GM19467 (cell line): ENCODE measurements at regions not wholly inside any gene's neighbourhood (a gene's known extent, or its start where the extent isn't known, plus 50 kb on each side); places are given as distances from the start of the nearest gene placed in this dataset.
"Not testable (repeated sequence)": the region's sequence is repeated elsewhere in the genome, so short reads cannot be mapped to it uniquely, and the experiment has no call there.

Source experiments
- ATAC-seq: cut with Tn5 transposase; IDR thresholded peaks from one replicate; pipeline ENCODE4 v1.9.1; 2021; ENCODE audit warnings: mild to moderate bottlenecking, moderate library complexity; ENCODE audit not compliant: unreplicated experiment

DNA sequence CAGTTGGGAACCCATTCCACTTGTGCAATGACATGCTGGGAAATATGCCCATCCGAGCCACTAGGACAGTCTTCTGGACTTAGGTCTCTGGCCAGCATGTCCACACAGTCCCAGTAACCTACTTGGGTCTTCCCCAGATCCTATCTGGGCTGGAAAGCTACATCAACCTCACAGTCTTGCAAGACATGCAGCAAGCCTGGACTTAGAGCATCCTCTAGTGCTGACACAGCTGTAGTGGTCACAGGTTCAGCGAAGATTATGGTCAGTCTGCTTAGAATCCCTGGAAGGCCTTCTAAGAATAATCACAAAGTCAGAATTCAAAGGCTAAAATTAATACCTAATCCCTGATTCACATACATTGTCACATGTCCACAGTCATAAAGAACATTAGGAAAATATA, 842.7 kb downstream of the STPG2 start:
- no peak for ATAC-seq

DNA sequence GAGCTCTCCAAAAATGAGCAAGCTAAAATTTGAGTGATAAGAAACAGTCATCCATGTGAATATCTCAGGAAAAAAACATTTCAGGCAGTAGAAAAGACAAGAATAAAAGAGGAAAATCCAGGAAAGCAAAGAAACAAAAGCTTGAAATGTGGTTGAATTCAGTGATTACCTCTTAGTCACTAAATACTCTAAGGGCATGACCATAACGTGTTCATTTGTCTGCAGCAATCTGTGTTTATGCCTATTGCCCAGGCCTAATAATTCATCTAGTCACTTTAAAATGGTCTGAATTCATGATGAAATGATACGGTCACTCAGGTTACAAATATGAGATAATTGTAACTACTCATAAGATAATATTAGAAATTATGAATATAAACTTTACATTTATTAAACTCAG, 837.9 kb downstream of the STPG2 start:
- ATAC-seq: no peak

DNA sequence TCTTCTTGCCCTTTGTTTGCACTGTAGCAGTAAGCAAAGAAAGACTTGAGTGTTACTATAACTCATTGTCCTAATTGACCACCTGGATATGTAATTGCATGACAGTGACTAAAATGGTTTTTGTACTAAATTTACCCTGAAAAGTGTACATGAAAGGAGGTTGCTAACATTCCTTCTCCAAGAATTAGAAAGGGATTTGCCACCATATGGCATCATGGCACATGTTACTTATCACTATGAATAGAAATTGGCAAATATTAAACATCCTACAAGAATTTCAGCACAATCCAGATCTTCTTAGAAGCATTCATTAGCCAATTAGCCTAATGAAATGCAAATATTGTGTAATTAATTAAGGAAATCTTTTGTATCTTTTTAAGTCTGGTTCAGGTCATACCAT, 834.2 kb downstream of the STPG2 start:
- no peak for ATAC-seq

DNA sequence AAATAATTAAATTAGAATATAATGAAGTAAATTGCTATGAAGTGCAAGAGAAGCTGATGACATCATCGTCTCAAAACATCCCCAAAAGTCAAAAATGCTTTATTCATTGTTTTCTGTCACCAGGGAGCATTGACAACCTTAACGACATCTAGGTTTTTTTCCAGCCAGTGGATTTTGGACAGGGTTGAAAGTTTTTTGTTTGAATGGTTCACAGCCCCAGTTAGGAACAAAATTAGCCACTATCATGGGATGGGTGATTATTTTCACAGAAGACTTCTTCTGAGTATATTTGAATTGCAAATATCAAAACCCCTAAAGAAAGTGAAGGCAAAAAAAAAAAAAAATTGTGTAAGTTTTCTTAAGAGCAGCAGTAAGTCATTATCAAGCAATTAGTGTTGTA, 826.1 kb downstream of the STPG2 start:
- ATAC-seq: no peak

DNA sequence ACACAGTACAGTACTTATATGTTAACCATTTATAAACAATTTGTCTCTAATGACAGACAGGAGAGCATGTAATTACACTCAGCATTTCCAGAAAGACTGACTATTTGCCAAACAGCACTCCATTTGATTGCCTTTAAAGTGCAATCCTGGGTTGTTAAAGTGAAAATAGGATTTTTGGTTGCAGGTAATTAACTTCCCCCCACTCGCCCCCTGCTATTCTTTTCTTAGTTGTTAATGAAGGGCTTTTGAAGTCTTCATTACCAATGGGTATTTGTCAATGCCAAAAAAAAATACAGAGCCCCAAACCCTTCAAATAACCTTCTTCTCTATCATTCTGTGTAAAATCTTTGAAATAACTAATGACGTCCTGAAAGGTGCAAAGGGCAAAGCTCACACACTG, 825.6 kb downstream of the STPG2 start:
- no peak for ATAC-seq

DNA sequence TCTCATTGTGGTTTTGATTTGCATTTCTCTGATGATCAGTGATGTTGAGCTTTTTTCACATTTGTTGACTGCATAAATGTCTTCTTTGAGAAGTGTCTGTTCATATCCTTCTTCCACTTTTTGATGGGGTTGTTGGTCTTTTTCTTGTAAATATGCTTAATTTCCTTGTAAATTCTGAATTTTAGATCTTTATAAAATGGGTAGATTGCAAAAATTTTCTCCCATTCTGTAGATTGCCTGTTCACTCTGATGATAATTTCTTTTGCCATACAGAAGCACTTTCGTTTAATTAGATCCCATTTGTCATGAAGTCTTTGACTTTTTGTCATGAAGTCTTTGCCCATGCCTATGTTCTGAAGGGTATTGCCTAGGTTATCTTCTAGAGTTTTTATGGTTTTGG, 817.5 kb downstream of the STPG2 start:
- not testable (repeated sequence) for ATAC-seq

DNA sequence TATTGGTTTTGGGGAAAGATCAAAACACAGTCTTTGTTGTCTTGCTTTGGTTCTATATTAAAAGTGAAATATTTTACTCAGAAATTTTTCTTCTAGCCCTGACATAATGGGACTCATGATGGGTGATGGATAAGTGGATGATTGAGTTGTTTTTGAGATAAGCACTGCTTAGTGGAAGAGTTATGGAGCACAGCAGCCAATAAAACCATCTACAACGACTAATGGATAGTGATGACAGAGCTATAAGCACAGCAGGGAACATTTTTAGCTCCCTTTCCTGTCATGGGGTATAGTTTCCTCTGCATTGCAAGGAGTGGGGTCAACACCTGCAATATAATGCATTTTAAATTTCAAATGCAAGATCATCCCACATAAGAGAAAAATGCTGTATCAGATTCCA, 812.4 kb downstream of the STPG2 start:
- ATAC-seq: no peak

DNA sequence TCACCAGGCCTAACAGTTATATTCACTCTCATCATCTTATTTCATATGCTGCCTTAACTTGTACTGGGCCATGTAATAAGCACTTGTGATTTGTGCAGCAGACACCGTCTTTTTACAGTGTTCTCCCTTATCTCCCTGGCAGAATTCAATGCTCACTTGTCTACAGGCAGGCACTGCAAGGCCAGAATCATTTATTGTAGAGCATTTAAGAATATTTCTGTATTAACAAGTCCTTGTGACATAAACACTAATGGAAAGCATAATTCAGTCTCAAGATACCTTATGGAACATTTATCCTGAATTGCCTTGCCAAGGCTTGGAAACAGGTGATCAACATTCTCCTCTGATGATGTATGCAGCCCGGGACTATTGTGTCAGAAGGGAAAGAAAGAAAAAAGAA, 808.9 kb downstream of the STPG2 start:
- ATAC-seq: no peak

DNA sequence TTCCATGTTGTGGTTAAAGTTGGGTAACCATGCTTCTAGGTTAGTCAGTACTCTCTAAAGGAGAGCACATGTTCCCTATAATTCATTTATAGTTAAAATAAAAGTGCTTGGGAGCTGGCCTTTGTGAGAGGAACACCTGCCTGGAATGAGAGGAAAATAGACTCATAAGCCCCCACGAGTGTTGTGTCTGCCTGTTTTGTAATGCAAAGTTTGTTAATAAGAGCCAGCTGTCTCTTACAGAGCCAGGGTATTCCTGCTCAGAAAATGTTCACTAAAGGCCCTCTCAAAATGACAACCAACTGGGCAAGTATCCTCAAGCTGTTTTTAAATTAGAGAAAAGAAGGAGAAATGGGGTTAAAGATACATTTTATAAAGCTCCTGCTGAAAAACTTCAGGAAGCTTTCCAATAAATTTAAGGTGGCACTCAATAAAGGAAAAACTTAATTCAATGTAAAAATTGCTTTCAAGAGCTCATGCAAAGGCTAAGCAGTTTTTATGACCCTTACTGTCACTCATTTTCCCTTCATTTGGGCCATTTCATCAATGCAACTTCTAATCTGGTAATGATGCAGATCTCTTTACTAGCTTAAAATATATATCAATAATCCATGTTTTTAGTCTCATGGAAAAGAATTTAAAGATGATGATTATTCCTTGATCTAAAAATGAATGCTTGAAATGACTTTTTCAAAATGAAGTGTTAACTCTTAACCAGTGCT, 793.6 kb downstream of the STPG2 start:
- ATAC-seq: no peak

DNA sequence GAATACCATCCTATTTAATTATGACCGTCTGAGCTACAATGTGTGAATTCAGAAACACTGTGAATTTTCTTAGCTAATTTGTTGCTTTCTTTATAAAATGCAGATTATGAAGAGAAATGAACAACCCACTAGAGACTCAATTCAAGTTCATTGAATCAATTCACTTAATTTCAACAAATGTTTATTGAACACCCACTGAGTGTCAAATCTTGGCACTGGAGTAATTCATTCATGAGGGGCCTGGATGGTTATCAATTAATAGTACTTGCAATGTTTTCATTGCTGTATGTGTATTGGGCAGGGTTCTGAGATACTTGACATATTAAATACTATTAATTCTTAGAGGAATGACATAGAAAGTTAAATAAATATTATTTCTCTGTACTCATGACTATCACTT, 789.4 kb downstream of the STPG2 start:
- no peak for ATAC-seq

DNA sequence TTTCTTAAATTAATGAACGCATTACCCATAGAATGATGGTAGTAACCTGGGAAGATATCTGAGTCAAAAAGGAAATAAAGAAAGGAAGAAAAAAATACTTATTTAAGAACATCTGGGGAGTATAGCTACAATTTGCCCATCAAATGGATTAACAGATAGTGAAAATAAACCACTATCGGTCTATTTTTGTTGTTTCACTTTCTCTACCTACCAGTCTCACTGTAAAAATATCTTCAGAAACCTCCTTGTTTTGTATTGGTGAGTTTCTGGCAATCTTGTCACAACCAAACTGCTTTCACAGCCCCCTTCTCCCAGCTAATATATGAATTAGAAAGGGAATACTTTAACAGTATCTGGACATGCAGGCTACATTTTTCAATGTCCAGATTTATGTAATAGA, 783.5 kb downstream of the STPG2 start:
- ATAC-seq: no peak

DNA sequence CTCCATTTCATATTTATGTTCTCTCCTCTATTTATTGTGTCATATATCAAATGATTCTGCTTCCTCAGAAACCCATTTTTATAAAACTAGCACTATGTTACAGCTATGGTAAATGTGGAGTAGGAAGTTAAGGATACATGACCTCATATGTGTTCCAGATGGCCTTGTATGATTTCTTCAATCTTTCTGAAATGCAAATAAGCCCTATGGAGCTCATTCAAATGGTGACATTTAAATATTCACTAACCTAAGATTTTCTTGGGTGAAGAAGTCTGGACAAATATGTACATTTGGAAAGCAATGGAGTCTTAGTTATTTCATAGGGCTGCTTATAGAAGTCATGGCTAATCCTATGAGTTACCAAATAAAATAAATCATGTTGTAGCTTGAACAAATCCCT, 782.5 kb downstream of the STPG2 start:
- no peak for ATAC-seq

DNA sequence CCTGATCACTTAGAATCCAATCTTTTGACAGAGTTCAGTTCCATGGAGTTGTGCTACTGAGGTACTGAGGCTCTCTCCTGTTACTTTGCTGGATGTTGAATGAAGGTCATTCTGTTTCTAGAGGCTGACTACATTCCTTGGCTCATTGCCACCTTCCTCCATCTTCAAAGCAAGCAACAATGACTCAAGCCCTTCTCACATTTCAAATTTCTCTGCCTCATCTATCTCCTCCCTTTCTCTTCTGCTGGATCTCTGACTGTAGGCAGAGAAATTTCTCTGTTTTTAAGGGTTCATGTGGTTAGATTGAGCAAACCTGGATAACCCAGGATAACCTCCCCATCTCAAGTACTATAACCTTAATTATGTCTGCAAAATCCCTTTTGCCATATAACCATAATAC, 775.4 kb downstream of the STPG2 start:
- no peak for ATAC-seq

DNA sequence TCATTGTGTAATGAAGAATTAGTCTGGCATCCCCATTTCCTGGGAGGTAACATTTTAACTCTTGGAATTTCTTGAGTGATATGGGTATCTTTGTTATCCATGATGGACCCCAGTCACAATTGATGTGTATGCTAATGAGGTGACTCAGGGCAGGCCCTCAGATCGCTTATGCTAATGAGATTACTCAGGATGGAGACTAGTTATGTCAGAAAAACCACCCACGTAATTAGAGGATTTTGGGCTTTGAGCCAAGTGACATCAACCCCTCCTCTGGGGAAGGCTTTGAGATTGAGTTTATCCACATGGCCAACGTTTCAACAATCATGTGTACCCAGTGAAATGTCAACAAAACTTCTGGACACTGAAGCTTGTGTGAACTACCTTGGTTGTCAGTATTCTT, 772.7 kb downstream of the STPG2 start:
- no peak for ATAC-seq

DNA sequence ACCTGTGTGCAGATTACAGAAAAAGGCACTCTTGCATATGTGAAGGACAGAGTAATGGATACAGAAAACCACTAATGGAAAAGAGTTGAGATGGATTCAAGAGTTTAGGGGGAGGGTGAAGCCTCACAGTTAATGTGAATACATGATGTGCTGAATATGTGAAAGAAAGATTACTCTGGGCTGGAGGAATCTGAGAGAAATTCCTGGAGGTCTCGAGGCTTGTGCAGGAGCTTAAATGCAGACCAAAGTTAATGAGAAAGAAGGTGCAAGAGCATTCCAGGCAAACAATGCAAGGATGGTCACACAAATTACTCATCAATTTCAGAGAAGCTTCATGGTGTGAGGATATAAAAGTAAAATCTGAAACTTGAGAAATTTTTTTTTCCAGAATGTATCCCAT, 768.8 kb downstream of the STPG2 start:
- no peak for ATAC-seq

DNA sequence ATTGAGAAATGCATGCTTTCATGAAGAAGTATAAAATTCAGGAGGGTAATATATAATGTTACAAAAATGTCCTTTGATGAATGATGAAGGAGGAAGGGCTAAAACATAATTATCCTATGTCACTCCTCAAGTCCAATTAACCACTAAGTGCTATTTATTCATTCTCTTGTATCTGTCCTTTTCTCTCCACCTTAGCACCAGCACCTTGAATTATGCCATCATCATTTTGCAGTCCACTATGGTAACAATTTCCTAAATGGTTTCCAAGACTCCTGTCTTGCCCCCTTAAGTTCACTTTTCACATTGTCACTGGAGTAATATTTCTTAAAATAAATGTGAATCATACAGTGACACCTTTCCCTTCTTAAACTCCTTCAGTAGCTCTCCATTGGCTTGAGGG, 756.3 kb downstream of the STPG2 start:
- ATAC-seq: no peak

DNA sequence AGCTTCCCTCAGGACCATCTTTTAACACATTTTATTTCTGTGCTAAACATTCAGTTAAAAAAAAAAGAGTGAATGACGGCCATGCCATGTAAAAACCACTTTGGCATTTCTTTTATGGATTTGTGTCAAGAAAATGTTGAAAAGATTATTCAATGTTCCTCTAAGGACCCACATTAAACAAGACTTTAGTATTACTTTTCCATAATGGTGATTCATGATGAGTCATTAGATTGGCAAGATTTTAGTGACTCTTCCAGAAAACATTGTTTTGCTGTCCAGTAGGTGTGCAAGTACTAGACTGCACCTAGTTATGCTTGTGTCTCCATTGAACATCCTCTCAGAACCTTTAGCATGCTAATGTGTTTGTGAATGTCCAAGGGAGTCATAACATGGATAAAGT, 748.6 kb downstream of the STPG2 start:
- ATAC-seq: no peak

DNA sequence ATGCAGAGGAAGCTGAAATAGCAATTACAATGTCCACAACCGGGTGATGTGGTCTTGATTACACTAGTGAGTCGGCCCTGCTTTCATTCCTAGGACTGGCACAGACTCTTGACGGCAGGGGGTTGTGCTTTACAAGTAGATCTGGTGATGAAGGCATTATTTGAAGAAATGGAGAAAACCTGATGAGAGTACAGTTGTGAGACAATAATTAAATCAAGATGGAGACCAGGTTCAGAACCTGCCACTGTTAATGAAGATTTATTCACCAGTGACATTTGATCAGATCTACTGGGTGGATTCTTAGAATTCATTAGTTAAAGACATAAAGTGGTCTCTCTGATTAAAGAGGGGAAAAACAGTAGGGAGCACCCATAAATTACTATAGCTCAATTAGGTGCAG, 747.2 kb downstream of the STPG2 start:
- ATAC-seq: no peak

DNA sequence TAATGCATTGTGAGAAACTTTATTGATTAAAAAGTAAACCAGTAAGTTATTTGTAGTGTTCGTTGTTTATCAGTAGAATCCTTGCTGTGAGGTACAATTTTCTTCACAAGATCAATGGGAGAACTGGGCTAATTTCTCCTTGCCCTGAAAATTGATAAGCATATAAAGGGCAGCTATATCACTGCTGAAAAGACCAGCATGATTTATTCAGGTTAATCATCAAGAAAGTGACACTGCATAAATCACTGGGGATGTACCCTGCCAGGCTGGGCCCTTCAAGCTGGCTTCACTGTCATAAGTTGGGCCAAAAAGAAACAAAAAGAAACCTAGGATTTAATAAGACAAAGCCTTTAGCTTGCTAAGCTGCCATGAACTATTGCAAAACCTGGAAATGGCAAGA, 746.7 kb downstream of the STPG2 start:
- ATAC-seq: no peak

DNA sequence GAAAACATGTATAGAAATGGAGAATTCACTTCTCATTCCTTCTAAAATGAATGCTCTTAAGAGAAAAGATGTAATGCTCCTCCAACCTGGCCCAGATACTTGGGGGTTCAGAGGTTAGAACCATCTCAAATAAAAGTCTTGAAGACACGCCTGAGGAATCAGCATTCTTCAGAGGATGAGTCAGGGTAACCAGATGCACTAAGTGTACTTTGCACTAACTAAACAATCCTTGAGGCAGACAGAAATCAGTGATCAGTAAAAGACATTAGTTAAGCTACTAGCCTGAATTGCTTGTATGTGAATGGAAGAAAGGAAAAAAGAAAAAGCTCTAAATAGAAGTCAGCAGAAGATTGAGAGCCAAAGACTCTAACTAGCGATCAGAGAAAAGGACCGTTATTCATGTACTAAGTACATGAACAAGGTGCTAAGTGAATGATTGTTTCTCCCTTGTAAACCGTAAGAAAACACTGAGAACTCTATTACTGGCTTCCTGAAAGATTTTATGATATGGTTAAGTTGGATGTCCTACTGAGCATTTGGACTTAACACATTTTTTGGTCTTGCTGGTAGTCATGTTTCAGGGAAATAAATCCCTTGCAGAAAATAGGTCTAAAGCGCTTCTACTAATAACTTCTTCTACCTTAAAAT, 738.3 kb downstream of the STPG2 start:
- ATAC-seq: no peak

DNA sequence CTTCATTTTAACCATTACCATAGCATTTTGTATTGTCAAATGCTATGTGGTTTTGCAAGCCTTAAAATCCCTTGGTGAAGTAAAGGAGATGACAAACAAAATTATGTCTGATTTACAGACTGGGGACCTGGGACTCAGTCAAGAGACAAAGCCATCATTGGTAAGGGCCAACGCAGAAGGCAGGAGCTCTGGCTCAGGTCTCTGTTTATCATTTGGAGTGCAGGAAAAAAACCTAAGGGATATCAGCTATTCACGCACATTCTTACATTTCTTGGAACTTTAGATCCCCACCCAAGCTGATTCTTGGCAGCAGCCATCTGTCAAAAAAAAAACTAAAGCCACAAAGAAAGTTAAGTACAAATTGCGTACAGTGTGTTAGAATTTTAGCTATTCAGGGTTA, 731.9 kb downstream of the STPG2 start:
- no peak for ATAC-seq

DNA sequence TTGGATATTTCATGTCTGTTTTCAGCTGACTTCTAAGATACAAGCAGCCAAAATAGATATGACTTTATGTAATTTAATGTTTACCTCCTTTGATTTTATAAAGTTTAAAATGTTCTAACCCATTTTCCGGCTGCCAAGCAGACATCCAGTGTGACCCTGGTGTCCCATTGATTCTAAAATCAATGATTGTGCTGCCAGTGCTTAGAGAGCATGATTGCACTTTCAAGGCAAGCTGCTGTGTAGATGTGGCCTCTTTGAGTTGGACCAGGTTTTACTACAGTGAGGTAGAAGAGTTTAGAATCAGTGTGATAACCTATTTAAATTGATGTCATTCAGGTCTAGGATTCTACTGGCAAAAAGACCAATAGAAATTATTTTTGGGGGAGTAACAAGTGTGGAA, 730.9 kb downstream of the STPG2 start:
- ATAC-seq: no peak

DNA sequence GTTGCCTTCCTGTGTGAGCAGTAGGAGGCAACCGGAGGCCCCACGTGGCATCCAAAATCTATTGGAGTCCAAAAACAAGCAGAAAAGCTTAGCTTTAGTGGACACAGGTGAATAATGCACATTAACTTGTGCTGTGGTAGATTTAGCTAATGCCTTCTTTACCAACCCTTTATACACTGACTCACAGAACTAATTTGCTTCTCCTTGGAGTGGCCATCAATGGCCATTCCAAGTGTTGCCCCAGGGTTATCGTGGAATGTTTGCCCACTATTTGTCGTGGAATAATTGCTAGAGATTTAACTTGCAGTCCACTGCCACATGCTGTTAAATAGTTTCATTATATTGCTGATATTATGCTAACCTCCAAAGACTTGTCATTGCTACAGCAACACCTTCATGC, 729.1 kb downstream of the STPG2 start:
- ATAC-seq: no peak
